HepG2 (cell line): ENCODE measurements at regions not wholly inside any gene's neighbourhood (a gene's known extent, or its start where the extent isn't known, plus 50 kb on each side); places are given as distances from the start of the nearest gene placed in this dataset.

Source experiments
- ARID5B ChIP-seq: IDR thresholded peaks from 2 replicates; pipeline ENCODE4 v1.4.0; 2020; ENCODE audit warnings: mild to moderate bottlenecking, missing genetic modification reagents
- GATA4 ChIP-seq: sonication (generic); IDR thresholded peaks from 2 replicates; pipeline ENCODE4 v1.6.1; 2016; ENCODE audit warnings: antibody characterized with exemption, low read depth, borderline replicate concordance
- GATAD2A ChIP-seq: IDR thresholded peaks from 2 replicates; pipeline ENCODE4 v1.6.1; 2016
- GMEB2 ChIP-seq: IDR thresholded peaks from 2 replicates; pipeline ENCODE4 v1.6.1; 2016; ENCODE audit warnings: missing biosample characterization, missing genetic modification reagents, low read depth
- HNF4A ChIP-seq: sonication (generic); formaldehyde crosslinking; IDR thresholded peaks from 2 replicates; pipeline ENCODE4 v1.4.0; 2020; ENCODE audit warnings: missing genetic modification reagents
- PAWR ChIP-seq: sonication (generic); formaldehyde crosslinking; IDR thresholded peaks from 2 replicates; pipeline ENCODE4 v1.4.0; 2020; ENCODE audit warnings: missing genetic modification reagents, mild to moderate bottlenecking, borderline replicate concordance
- RFXAP ChIP-seq: sonication (generic); formaldehyde crosslinking; IDR thresholded peaks from 2 replicates; pipeline ENCODE4 v1.4.0; 2020; ENCODE audit warnings: missing genetic modification reagents, borderline replicate concordance
- TF ChIP-seq, protein P1 (sequence below): sonication (generic); formaldehyde crosslinking; IDR thresholded peaks from 2 replicates; pipeline ENCODE4 v1.5.1; 2020; ENCODE audit warnings: missing genetic modification reagents, mild to moderate bottlenecking, borderline replicate concordance
- TF ChIP-seq, protein P2 (sequence below): sonication (generic); formaldehyde crosslinking; IDR thresholded peaks from 2 replicates; pipeline ENCODE4 v1.4.0; 2020; ENCODE audit warnings: missing genetic modification reagents
- TF ChIP-seq, protein P3 (sequence below): sonication (generic); formaldehyde crosslinking; IDR thresholded peaks from 2 replicates; pipeline ENCODE4 v1.5.0; 2020; ENCODE audit warnings: mild to moderate bottlenecking, missing genetic modification reagents
- TF ChIP-seq, protein P4 (sequence below): sonication (generic); formaldehyde crosslinking; IDR thresholded peaks from 2 replicates; pipeline ENCODE4 v1.4.0; 2020; ENCODE audit warnings: missing genetic modification reagents

DNA sequence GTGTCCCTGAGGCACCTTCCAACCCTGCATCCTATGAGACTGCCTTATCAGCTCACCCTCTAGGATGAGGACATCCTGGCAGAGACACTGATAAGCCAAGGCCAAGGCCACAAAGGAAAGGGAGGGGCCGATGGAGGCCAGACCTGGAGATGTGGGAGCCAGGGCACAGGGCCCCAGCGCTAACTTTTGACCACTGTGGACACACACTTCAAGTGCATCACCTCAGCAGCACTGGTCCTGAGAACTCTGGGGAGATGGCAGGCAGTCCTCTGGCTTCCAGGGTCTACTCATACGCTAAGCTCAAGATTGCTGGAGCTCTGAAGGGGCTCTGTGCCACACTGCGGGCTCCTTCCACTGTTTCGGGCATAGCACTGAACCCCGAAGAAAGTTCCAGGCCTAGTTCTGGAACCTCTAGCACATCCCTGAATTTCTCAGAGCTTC is 100.2 kb upstream of the ID2 start (continued):
- TF ChIP-seq, protein P1, sequence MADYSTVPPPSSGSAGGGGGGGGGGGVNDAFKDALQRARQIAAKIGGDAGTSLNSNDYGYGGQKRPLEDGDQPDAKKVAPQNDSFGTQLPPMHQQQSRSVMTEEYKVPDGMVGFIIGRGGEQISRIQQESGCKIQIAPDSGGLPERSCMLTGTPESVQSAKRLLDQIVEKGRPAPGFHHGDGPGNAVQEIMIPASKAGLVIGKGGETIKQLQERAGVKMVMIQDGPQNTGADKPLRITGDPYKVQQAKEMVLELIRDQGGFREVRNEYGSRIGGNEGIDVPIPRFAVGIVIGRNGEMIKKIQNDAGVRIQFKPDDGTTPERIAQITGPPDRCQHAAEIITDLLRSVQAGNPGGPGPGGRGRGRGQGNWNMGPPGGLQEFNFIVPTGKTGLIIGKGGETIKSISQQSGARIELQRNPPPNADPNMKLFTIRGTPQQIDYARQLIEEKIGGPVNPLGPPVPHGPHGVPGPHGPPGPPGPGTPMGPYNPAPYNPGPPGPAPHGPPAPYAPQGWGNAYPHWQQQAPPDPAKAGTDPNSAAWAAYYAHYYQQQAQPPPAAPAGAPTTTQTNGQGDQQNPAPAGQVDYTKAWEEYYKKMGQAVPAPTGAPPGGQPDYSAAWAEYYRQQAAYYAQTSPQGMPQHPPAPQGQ (CRISPR knock-in tag), result no peak
- TF ChIP-seq ARID5B (peak; percentile 70), HNF4A (CRISPR knock-in tag) (0 out of 2 replicates have a peak, but pooled peaks have one; percentile 27), PAWR (CRISPR knock-in tag) (no peak), GATAD2A (CRISPR knock-in tag) (peak; percentile 54; the same call in 1 of the 2 replicates), GMEB2 (CRISPR knock-in tag) (no peak), GATA4 (peak; percentile 73; the same call in 1 of the 2 replicates), RFXAP (no peak)
- TF ChIP-seq, protein P2, sequence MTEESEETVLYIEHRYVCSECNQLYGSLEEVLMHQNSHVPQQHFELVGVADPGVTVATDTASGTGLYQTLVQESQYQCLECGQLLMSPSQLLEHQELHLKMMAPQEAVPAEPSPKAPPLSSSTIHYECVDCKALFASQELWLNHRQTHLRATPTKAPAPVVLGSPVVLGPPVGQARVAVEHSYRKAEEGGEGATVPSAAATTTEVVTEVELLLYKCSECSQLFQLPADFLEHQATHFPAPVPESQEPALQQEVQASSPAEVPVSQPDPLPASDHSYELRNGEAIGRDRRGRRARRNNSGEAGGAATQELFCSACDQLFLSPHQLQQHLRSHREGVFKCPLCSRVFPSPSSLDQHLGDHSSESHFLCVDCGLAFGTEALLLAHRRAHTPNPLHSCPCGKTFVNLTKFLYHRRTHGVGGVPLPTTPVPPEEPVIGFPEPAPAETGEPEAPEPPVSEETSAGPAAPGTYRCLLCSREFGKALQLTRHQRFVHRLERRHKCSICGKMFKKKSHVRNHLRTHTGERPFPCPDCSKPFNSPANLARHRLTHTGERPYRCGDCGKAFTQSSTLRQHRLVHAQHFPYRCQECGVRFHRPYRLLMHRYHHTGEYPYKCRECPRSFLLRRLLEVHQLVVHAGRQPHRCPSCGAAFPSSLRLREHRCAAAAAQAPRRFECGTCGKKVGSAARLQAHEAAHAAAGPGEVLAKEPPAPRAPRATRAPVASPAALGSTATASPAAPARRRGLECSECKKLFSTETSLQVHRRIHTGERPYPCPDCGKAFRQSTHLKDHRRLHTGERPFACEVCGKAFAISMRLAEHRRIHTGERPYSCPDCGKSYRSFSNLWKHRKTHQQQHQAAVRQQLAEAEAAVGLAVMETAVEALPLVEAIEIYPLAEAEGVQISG (CRISPR knock-in tag), result peak; percentile 18; the same call in 1 of the 2 replicates
- TF ChIP-seq, protein P3, sequence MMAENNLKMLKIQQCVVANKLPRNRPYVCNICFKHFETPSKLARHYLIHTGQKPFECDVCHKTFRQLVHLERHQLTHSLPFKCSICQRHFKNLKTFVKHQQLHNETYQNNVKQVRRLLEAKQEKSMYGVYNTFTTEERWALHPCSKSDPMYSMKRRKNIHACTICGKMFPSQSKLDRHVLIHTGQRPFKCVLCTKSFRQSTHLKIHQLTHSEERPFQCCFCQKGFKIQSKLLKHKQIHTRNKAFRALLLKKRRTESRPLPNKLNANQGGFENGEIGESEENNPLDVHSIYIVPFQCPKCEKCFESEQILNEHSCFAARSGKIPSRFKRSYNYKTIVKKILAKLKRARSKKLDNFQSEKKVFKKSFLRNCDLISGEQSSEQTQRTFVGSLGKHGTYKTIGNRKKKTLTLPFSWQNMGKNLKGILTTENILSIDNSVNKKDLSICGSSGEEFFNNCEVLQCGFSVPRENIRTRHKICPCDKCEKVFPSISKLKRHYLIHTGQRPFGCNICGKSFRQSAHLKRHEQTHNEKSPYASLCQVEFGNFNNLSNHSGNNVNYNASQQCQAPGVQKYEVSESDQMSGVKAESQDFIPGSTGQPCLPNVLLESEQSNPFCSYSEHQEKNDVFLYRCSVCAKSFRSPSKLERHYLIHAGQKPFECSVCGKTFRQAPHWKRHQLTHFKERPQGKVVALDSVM (CRISPR knock-in tag), result no peak
- TF ChIP-seq, protein P4, sequence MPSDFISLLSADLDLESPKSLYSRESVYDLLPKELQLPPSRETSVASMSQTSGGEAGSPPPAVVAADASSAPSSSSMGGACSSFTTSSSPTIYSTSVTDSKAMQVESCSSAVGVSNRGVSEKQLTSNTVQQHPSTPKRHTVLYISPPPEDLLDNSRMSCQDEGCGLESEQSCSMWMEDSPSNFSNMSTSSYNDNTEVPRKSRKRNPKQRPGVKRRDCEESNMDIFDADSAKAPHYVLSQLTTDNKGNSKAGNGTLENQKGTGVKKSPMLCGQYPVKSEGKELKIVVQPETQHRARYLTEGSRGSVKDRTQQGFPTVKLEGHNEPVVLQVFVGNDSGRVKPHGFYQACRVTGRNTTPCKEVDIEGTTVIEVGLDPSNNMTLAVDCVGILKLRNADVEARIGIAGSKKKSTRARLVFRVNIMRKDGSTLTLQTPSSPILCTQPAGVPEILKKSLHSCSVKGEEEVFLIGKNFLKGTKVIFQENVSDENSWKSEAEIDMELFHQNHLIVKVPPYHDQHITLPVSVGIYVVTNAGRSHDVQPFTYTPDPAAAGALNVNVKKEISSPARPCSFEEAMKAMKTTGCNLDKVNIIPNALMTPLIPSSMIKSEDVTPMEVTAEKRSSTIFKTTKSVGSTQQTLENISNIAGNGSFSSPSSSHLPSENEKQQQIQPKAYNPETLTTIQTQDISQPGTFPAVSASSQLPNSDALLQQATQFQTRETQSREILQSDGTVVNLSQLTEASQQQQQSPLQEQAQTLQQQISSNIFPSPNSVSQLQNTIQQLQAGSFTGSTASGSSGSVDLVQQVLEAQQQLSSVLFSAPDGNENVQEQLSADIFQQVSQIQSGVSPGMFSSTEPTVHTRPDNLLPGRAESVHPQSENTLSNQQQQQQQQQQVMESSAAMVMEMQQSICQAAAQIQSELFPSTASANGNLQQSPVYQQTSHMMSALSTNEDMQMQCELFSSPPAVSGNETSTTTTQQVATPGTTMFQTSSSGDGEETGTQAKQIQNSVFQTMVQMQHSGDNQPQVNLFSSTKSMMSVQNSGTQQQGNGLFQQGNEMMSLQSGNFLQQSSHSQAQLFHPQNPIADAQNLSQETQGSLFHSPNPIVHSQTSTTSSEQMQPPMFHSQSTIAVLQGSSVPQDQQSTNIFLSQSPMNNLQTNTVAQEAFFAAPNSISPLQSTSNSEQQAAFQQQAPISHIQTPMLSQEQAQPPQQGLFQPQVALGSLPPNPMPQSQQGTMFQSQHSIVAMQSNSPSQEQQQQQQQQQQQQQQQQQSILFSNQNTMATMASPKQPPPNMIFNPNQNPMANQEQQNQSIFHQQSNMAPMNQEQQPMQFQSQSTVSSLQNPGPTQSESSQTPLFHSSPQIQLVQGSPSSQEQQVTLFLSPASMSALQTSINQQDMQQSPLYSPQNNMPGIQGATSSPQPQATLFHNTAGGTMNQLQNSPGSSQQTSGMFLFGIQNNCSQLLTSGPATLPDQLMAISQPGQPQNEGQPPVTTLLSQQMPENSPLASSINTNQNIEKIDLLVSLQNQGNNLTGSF, result no peak
